Ishikawa (cell line): ENCODE measurements at regions not wholly inside any gene's neighbourhood (a gene's known extent, or its start where the extent isn't known, plus 50 kb on each side); places are given as distances from the start of the nearest gene placed in this dataset.

Experiments
- CREB1 ChIP-seq: IDR thresholded peaks from 2 replicates; pipeline ENCODE4 v1.6.1; 2012; ENCODE audit warnings: low read depth
- EGR1 ChIP-seq: IDR thresholded peaks from 2 replicates; pipeline ENCODE4 v1.6.1; 2012
- TEAD4 ChIP-seq: IDR thresholded peaks from 2 replicates; pipeline ENCODE4 v1.6.1; 2012
- USF1 ChIP-seq: IDR thresholded peaks from 2 replicates; pipeline ENCODE4 v1.6.1; 2012
- ZBTB7A ChIP-seq: IDR thresholded peaks from 2 replicates; pipeline ENCODE4 v1.6.1; 2012; ENCODE audit warnings: low read depth

DNA sequence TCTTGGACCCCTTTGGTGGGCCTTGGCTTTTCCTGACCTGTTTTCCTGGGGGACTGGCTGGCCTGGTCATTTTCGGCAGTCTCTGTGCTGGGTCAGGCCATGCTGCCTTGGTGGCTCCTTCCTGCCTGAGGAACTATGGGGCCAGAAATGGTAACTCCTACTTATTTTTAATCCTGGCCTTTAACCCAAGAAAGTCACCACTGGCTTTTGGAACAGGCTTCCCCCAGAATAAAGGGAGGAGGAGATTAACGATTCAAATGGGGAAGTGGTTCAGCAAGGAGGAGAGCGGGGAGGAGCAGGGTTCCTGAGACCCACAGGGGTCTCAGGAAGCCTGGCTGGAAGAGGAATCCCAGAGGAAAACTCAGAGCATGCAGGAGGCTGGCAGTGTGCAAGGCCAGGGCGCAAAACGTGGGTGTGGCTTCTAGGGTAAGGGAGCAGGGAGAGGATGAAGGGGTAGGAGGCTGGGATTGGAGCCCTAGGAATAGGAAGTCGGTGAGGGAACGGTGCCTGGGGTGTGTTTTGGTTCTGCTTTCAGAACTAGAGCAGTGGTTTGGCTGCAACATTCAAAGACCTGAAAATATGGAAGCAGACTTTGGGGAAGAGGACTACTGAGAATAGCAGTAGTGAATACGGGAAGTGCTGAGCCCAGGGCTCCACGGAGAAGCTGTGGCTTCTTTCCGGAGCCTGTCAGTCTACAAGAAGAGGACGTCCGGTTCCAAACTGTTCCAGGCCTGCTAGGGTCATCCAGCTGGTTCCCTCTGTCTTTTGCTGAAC is 271.1 kb upstream of the KLF4 start:
- TF ChIP-seq USF1 (no peak), CREB1 (no peak), ZBTB7A (no peak), EGR1 (no peak), TEAD4 (no peak)
